ENCODE measurements at regions not wholly inside any gene's neighbourhood (a gene's known extent, or its start where the extent isn't known, plus 50 kb on each side); places are given as distances from the start of the nearest gene placed in this dataset.

DNA sequence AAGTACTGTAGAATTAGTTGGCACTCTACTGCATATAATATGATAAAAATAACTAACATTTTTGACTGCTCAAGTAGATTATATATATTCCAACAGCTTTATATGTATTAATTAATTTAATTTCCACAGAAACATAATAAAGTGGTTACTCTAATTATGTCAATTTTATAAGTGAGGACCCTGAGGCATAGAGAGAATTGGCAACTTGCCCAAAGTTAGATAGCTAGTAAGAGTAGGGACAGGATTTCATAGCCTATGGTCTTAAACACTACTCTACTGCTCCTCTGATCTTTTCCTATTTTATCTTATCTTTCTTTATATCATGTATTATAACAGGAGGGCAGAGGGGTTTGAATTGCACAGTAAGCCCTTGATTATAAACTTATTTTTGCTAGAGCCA lies 418.7 kb upstream of the SGO1 start:
- peaks cover 4 to 7% of the 10 kb centered on the region in 2 experiments; a peak in 3 of 4 replicates for H3K4me1 Mint-ChIP-seq
- Histone ChIP-seq H3K27ac (ENCODE audit: insufficient read length, low read depth, low read length) (no peak overlapping the region), H3K79me1 (ENCODE audit: insufficient read depth, low read depth, low read length, poor library complexity, severe bottlenecking) (no peaks in the 10 kb centered on the region), H3K4me2 (ENCODE audit: insufficient read depth, insufficient read length, low read length) (no peak overlapping the region), H3K14ac (ENCODE audit: insufficient read depth, low read length) (no peak overlapping the region), H2BK15ac (ENCODE audit: low read depth, low read length) (no peak overlapping the region), H3K4me1 (ENCODE audit: insufficient read depth, low read length) (no peaks in the 10 kb centered on the region), H3K79me2 (ENCODE audit: insufficient read depth, low read length) (no peaks in the 10 kb centered on the region), H3K23ac (ENCODE audit: insufficient read length, low read depth, low read length) (no peak overlapping the region), H3K9ac (ENCODE audit: extremely low read depth, insufficient read length, low read length) (no peak overlapping the region), H3K4ac (ENCODE audit: low read depth, low read length) (no peak overlapping the region), H2BK120ac (ENCODE audit: low read depth, low read length, poor library complexity, severe bottlenecking) (no peak overlapping the region), H2BK20ac (ENCODE audit: low read depth, low read length, poor library complexity, severe bottlenecking) (no peak overlapping the region), H4K91ac (ENCODE audit: insufficient read length, low read depth, low read length) (no peak overlapping the region), H2AFZ (ENCODE audit: low read length) (no peak overlapping the region), H2AK5ac (ENCODE audit: insufficient read length, low read length) (no peak overlapping the region), H3K56ac (ENCODE audit: insufficient read length, low read depth, low read length) (no peak overlapping the region), H3K23me2 (ENCODE audit: insufficient read length, low read depth, low read length, poor library complexity, severe bottlenecking) (no peaks in the 10 kb centered on the region), H3K9me3 (ENCODE audit: control insufficient read depth, low read depth, low read length) (no peaks in the 10 kb centered on the region), H4K5ac (ENCODE audit: insufficient read length, low read depth, low read length) (no peak overlapping the region), H2BK5ac (ENCODE audit: insufficient read length, low read length) (no peak overlapping the region), H4K8ac (replicated peaks; ENCODE audit: insufficient read length, low read depth, low read length) (no peak overlapping the region), H3T11ph (ENCODE audit: low read length) (no peak overlapping the region), H4K20me1 (ENCODE audit: control insufficient read depth, insufficient read depth, insufficient read length) (no peaks in the 10 kb centered on the region), H3K27me3 (ENCODE audit: insufficient read depth, low read length) (no peaks in the 10 kb centered on the region), H2BK12ac (ENCODE audit: insufficient read length, low read depth, low read length) (no peak overlapping the region), H3K18ac (ENCODE audit: insufficient read length, low read depth, low read length) (no peak overlapping the region)
- peaks cover 11 to 13% of the 10 kb centered on the region in 2 experiments; a peak in 3 of 5 replicates for H3K9me3 Mint-ChIP-seq
- no peak for DNase-seq
- TF ChIP-seq, protein P1, sequence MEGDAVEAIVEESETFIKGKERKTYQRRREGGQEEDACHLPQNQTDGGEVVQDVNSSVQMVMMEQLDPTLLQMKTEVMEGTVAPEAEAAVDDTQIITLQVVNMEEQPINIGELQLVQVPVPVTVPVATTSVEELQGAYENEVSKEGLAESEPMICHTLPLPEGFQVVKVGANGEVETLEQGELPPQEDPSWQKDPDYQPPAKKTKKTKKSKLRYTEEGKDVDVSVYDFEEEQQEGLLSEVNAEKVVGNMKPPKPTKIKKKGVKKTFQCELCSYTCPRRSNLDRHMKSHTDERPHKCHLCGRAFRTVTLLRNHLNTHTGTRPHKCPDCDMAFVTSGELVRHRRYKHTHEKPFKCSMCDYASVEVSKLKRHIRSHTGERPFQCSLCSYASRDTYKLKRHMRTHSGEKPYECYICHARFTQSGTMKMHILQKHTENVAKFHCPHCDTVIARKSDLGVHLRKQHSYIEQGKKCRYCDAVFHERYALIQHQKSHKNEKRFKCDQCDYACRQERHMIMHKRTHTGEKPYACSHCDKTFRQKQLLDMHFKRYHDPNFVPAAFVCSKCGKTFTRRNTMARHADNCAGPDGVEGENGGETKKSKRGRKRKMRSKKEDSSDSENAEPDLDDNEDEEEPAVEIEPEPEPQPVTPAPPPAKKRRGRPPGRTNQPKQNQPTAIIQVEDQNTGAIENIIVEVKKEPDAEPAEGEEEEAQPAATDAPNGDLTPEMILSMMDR (conservative IDR thresholded peaks at IDR 0.05) = no peak
- no peaks in the 10 kb centered on the region; the same call in 1 of the 2 replicates for H3K27me3 Mint-ChIP-seq (ENCODE audit: low read depth)
- no peak overlapping the region for H3K27ac Mint-ChIP-seq
- peaks cover 0 to 9% (median 8%) of the 10 kb centered on the region in 3 experiments; a peak in 4 of 7 replicates for H3K36me3 Mint-ChIP-seq (ENCODE audit: insufficient read depth in 1 of 3, low read depth in 3 of 3)
- no peak overlapping the region for H3K4me3 Mint-ChIP-seq

Data from H9 (cell line).